Endothelial cell of umbilical vein (primary cell): ENCODE measurements at regions not wholly inside any gene's neighbourhood (a gene's known extent, or its start where the extent isn't known, plus 50 kb on each side); places are given as distances from the start of the nearest gene placed in this dataset.

Experiments
- BruUV-seq: library from RNA; stranded (reverse); fragments of 400-500 nt; replicated peaks from 2 replicates; lab custom pipeline; 2021; lab: Mats Ljungman, UMichigan
- CTCF ChIA-PET: fragments of 300-600, 350-600 bp; sonication (Branson Sonifier 250); formaldehyde crosslinking; loops from one replicate; lab custom pipeline; 2021; ENCODE audit warnings: antibody characterized with exemption, inconsistent platforms; lab: Charles Lee
- POLR2A ChIA-PET: fragments of 300-600, 350-600 bp; sonication (Branson Sonifier 250); formaldehyde crosslinking; loops from one replicate; lab custom pipeline; 2021; ENCODE audit warnings: antibody characterized with exemption, inconsistent platforms; lab: Charles Lee
- DNase-seq: peaks from one replicate; pipeline ENCODE4 v3.0.0-alpha.2; 2011; ENCODE audit warnings: low read depth, low spot score
- FAIRE-seq: peaks from 2 replicates; lab custom pipeline; 2011; peaks lifted over from hg19 to GRCh38; lab: Jason Lieb, UNC
- H2AFZ ChIP-seq: 2 replicates; pipeline ENCODE4 v1.6.0; 2012; ENCODE audit warnings: low read depth, low read length, control low read depth, inconsistent platforms
- H3K27ac ChIP-seq: 2 replicates; pipeline ENCODE4 v1.5.1; 2011; ENCODE audit warnings: low read depth, mild to moderate bottlenecking, control low read depth, low read length, moderate library complexity; ENCODE audit not compliant: insufficient read depth
- H3K27me3 ChIP-seq, 2 experiments: 2 replicates each; pipeline versions ENCODE4 v1.6.0 to v1.6.1; 2011; ENCODE audit warnings: low read length in 2 of 2, mixed read lengths in 1 of 2; ENCODE audit not compliant: control insufficient read depth in 2 of 2, insufficient read depth in 2 of 2
- H3K36me3 ChIP-seq, 2 experiments: 2 replicates in 1 of 2; 3 replicates in 1 of 2; pipeline ENCODE4 v1.5.1; 2011; ENCODE audit warnings: low read length in 2 of 2, mild to moderate bottlenecking in 1 of 2, moderate library complexity in 1 of 2; ENCODE audit not compliant: control insufficient read depth in 2 of 2, insufficient read depth in 2 of 2; ENCODE audit errors: extremely low read depth in 1 of 2
- H3K4me1 ChIP-seq: 3 replicates; pipeline ENCODE4 v1.5.1; 2011; ENCODE audit warnings: mild to moderate bottlenecking, low read length; ENCODE audit not compliant: control insufficient read depth, insufficient read depth; ENCODE audit errors: extremely low read depth
- H3K4me2 ChIP-seq: 2 replicates; pipeline ENCODE4 v1.6.1; 2011; ENCODE audit warnings: low read length, control low read depth, mixed read lengths; ENCODE audit not compliant: insufficient read depth
- H3K4me3 ChIP-seq, 3 experiments: fragments of 200-600 bp in 1 of 3; sonication (generic), shearing (Covaris generic) in 1 of 3; replicated peaks in 1 of 3; 2 replicates each; pipeline ENCODE4 v1.5.1; 2011 to 2016; ENCODE audit warnings: control low read depth in 3 of 3, low read length in 3 of 3, mild to moderate bottlenecking in 2 of 3, inconsistent platforms in 1 of 3, low read depth in 1 of 3, moderate library complexity in 1 of 3; ENCODE audit not compliant: insufficient read depth in 1 of 3
- H3K79me2 ChIP-seq: 2 replicates; pipeline ENCODE4 v1.6.0; 2012; ENCODE audit warnings: low read length, inconsistent platforms; ENCODE audit not compliant: control insufficient read depth, insufficient read depth
- H3K9ac ChIP-seq: replicated peaks from 2 replicates; pipeline ENCODE3; 2011; ENCODE audit warnings: low read length, control low read depth; ENCODE audit not compliant: insufficient read depth; ENCODE audit errors: extremely low read depth
- H3K9me1 ChIP-seq: replicated peaks from 3 replicates; pipeline ENCODE4 v1.6.0; 2011; ENCODE audit warnings: mild to moderate bottlenecking, low read length; ENCODE audit not compliant: control insufficient read depth, insufficient read depth; ENCODE audit errors: extremely low read depth
- H3K9me3 ChIP-seq: replicated peaks from 2 replicates; pipeline ENCODE4 v1.5.1; 2012; ENCODE audit warnings: low read length, inconsistent platforms; ENCODE audit not compliant: control insufficient read depth, insufficient read depth
- H4K20me1 ChIP-seq: replicated peaks from 2 replicates; pipeline ENCODE3; 2011; ENCODE audit warnings: mild to moderate bottlenecking, low read length; ENCODE audit not compliant: control insufficient read depth, insufficient read depth; ENCODE audit errors: extremely low read depth
- EZH2 ChIP-seq: IDR thresholded peaks from 2 replicates; pipeline ENCODE4 v1.6.1; 2012; ENCODE audit warnings: borderline replicate concordance, low read depth, mild to moderate bottlenecking, moderate library complexity, low read length, inconsistent platforms; ENCODE audit not compliant: severe bottlenecking
- FOS ChIP-seq: IDR thresholded peaks from 2 replicates; pipeline ENCODE4 v1.6.1; 2011; ENCODE audit warnings: mild to moderate bottlenecking, low read length, moderate library complexity, borderline replicate concordance; ENCODE audit not compliant: insufficient read depth
- GATA2 ChIP-seq: IDR thresholded peaks from 2 replicates; pipeline ENCODE4 v1.7.0; 2011; ENCODE audit warnings: low read depth, mild to moderate bottlenecking, moderate library complexity, mixed read lengths, low read length; ENCODE audit not compliant: insufficient read length, insufficient read depth
- JUN ChIP-seq: IDR thresholded peaks from 2 replicates; pipeline ENCODE4 v1.6.1; 2011; ENCODE audit warnings: borderline replicate concordance, low read depth; ENCODE audit not compliant: insufficient read length, insufficient read depth
- MYC ChIP-seq: IDR thresholded peaks from one replicate; pipeline ENCODE4 v1.6.1; 2011; ENCODE audit warnings: mild to moderate bottlenecking, low read depth, low read length
- POLR2A ChIP-seq: IDR thresholded peaks from 2 replicates; pipeline ENCODE4 v1.6.1; 2012; ENCODE audit warnings: low read depth, mild to moderate bottlenecking, control low read depth, low read length
- POLR2AphosphoS5 ChIP-seq: IDR thresholded peaks from 2 replicates; pipeline ENCODE4 v1.6.1; 2012; ENCODE audit warnings: low read depth, mild to moderate bottlenecking, control low read depth, low read length, moderate library complexity; ENCODE audit not compliant: insufficient read depth
- dilution Hi-C: fragments of 300-500 bp; cut with MboI; formaldehyde crosslinking; loops from one replicate; pipeline ENCODE4 v1.15.0; 2019; ENCODE audit warnings: low sequenced_read_pairs; ENCODE audit not compliant: extremely low pct_ligation_motif_present
- intact Hi-C: fragments of 100-400 bp; cut with micrococcal nuclease; formaldehyde crosslinking; loops from one replicate; pipeline ENCODE4 v1.10.0; 2022
- TF ChIP-seq, protein P1 (sequence below): IDR thresholded peaks from 2 replicates; pipeline ENCODE4 v1.6.1; 2011; ENCODE audit not compliant: insufficient read depth, insufficient read length
- TF ChIP-seq, protein P2 (sequence below), 2 donors: IDR thresholded peaks; 1 replicate in 1 of 2; 2 replicates in 1 of 2; pipeline ENCODE4 v1.5.1; 2011; ENCODE audit warnings: low read length in 2 of 2, mild to moderate bottlenecking in 2 of 2, moderate library complexity in 2 of 2, control low read depth in 1 of 2, inconsistent platforms in 1 of 2, low read depth in 1 of 2; ENCODE audit not compliant: insufficient read depth in 1 of 2; ENCODE audit errors: extremely low read depth in 1 of 2

DNA sequence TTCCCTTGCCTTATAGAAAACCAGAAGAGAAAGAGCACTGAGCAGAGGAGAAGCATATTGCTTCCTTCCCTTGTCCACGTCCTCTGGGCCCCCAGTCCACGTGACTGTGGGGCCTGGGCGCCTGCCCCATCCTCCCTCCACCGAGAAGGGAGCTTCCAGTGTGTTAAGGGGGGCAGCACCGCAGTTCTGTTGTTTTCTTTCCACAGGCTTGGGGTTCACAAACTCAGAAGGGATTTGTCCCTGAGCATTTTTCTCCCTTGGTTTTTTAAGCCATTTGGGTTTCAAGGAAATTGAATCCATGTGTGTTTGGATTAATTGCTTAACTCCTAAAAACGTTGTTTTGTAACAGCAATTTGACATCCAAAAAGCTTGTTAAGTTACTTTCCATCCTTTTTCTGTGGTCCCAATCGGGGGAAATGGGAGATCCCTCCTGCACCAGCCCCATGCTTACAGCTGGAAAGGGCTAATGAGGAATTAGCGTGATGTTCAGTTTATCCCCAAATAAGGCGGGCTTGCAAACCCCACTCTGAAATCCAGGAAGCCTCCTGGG, 347.5 kb upstream of the TNRC6C start:
- peaks cover 0 to 3% of the 10 kb centered on the region in 2 experiments for H3K27me3 ChIP-seq
- no peak overlapping the region for H2AFZ ChIP-seq
- POLR2A ChIA-PET: no interaction called here
- H3K4me2 ChIP-seq: no peak overlapping the region
- intact Hi-C loops (no loop called here), dilution Hi-C loops (no loop called here)
- BruUV-seq: no TSS peak
- no peaks in the 10 kb centered on the region for H4K20me1 ChIP-seq
- FAIRE-seq (no peak), DNase-seq (no peak)
- TF ChIP-seq MYC (no peak), GATA2 (no peak)
- no peaks in the 10 kb centered on the region for H3K9me3 ChIP-seq
- CTCF ChIA-PET: no interaction called here
- no peak overlapping the region for H3K9ac ChIP-seq
- H3K79me2 ChIP-seq: no peaks in the 10 kb centered on the region
- no peaks in the 10 kb centered on the region for H3K4me1 ChIP-seq
- no peaks in the 10 kb centered on the region for H3K9me1 ChIP-seq
- H3K27ac ChIP-seq: no peak overlapping the region
- no peaks in the 10 kb centered on the region for H3K36me3 ChIP-seq
- H3K4me3 ChIP-seq: no peak overlapping the region

DNA sequence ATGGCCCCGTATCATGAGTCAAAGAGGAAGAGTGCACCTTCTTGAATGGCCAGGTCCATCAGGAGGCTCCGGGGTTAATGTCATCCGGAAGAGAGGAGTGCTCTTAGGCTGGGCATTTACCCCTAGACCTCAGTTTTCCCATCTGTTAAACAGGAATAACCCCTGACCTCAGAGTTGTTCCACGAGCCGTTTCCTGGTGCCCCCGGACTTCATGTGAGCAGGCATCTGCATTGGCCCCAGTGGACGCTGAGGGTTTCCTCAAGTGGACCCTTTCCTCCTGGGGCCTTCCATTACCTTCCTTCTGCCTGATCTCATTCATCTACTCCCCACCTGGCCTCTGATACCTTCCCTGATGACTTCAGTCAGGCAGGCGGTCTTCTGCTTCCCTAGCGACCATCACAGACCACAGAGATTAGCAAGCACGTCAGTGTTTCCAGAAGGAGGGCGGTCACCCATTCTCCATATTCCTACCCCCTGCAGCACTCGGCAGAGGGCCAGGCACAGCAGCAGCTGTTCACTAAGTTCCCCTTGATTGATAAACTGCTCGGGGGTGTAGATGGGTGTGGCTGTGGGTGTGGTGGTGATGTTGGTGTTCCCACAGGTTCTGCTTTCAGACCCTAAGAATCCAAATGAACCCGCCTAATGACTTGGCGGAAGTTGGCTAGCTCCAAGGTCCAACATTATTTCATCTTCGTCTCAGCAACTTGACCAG, 346.6 kb upstream of the TNRC6C start:
- H3K4me2 ChIP-seq: no peak overlapping the region
- no peaks in the 10 kb centered on the region for H3K9me1 ChIP-seq
- no peak overlapping the region for H3K4me3 ChIP-seq
- H3K27ac ChIP-seq: no peak overlapping the region
- TF ChIP-seq FOS (no peak), MYC (no peak), EZH2 (no peak), GATA2 (no peak), POLR2AphosphoS5 (no peak), JUN (no peak), POLR2A (no peak)
- TF ChIP-seq, protein P1, sequence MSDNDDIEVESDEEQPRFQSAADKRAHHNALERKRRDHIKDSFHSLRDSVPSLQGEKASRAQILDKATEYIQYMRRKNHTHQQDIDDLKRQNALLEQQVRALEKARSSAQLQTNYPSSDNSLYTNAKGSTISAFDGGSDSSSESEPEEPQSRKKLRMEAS: no peak
- TF ChIP-seq, protein P2, sequence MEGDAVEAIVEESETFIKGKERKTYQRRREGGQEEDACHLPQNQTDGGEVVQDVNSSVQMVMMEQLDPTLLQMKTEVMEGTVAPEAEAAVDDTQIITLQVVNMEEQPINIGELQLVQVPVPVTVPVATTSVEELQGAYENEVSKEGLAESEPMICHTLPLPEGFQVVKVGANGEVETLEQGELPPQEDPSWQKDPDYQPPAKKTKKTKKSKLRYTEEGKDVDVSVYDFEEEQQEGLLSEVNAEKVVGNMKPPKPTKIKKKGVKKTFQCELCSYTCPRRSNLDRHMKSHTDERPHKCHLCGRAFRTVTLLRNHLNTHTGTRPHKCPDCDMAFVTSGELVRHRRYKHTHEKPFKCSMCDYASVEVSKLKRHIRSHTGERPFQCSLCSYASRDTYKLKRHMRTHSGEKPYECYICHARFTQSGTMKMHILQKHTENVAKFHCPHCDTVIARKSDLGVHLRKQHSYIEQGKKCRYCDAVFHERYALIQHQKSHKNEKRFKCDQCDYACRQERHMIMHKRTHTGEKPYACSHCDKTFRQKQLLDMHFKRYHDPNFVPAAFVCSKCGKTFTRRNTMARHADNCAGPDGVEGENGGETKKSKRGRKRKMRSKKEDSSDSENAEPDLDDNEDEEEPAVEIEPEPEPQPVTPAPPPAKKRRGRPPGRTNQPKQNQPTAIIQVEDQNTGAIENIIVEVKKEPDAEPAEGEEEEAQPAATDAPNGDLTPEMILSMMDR (IDR thresholded peaks at IDR 0.05; ENCODE audit: extremely low read depth in 1 of 2, insufficient read depth in 1 of 2, low read depth in 1 of 2, low read length in 2 of 2): no peak
- DNase-seq: no peak
- no peaks in the 10 kb centered on the region for H4K20me1 ChIP-seq
- H3K36me3 ChIP-seq: no peaks in the 10 kb centered on the region
- intact Hi-C loops: no loop called here
- dilution Hi-C loops: no loop called here
- no peaks in the 10 kb centered on the region for H3K4me1 ChIP-seq
- no peak for FAIRE-seq
- no peak overlapping the region for H3K9ac ChIP-seq
- H3K79me2 ChIP-seq: no peaks in the 10 kb centered on the region
- peaks cover 0 to 3% of the 10 kb centered on the region in 2 experiments for H3K27me3 ChIP-seq
- BruUV-seq: no TSS peak
- CTCF ChIA-PET: no interaction called here
- POLR2A ChIA-PET: no interaction called here
- H3K9me3 ChIP-seq: no peaks in the 10 kb centered on the region
- no peak overlapping the region for H2AFZ ChIP-seq
